DND-41 (cell line): ENCODE measurements at regions not wholly inside any gene's neighbourhood (a gene's known extent, or its start where the extent isn't known, plus 50 kb on each side); places are given as distances from the start of the nearest gene placed in this dataset.

ENCODE experiments used
- CTCF ChIP-seq: IDR thresholded peaks from 2 replicates; pipeline ENCODE4 v1.5.1; 2012; ENCODE audit warnings: borderline replicate concordance, low read length, moderate library complexity, mild to moderate bottlenecking; ENCODE audit not compliant: poor library complexity, severe bottlenecking; ENCODE audit errors: extremely low read depth
- EZH2 ChIP-seq: IDR thresholded peaks from 3 replicates; pipeline ENCODE4 v1.6.1; 2012; ENCODE audit warnings: borderline replicate concordance, low read depth, mild to moderate bottlenecking, moderate library complexity, low read length, inconsistent platforms; ENCODE audit not compliant: severe bottlenecking

DNA sequence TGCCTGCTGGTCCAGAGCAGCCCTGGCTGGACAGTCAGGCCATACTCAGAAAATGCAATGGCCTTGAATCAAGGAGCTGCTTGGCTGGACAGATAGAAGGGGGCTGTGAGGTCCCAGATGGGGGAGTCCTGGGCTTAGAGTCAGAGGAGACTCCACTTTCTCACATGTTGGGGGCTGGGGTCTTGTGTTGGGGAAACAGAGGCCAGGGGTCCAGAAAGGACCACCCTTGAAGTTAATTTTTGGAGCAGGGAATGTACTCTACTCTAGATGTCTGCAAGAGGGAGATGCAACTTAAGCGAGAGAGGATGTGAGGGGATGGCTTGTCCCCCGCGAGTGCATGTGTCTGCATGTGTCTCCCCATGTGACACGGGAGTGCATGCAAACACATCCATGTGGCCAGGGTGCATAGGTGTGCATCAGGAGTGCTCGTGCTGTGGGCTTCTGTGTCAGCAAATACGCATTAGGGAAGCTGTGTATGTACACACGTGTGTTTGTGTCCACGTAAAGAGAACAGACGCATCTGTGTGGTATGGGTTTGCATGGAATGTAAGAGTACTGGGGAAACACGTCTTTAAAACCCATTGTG is 303.2 kb downstream of the MYCN start:
- TF ChIP-seq CTCF (no peak), EZH2 (no peak)
